ENCODE measurements at regions not wholly inside any gene's neighbourhood (a gene's known extent, or its start where the extent isn't known, plus 50 kb on each side); places are given as distances from the start of the nearest gene placed in this dataset.

- Histone ChIP-seq H3K4me3 (replicated peaks in 1 of 2; ENCODE audit: low read depth in 1 of 2, low read length in 2 of 2) (no peak overlapping the region), H2AFZ (ENCODE audit: low read depth, low read length, poor library complexity, severe bottlenecking) (no peak overlapping the region), H3K9me2 (ENCODE audit: insufficient read depth) (no peaks in the 10 kb centered on the region), H3K36me3 (ENCODE audit: control insufficient read depth in 1 of 2, insufficient read depth in 2 of 2, low read length in 2 of 2) (no peaks in the 10 kb centered on the region), H3K9ac (ENCODE audit: low read length) (no peak overlapping the region), H3K4me1 (ENCODE audit: control insufficient read depth in 1 of 2, insufficient read depth in 2 of 2, low read length in 2 of 2) (no peaks in the 10 kb centered on the region), H3K27me3 (ENCODE audit: insufficient read depth, low read length) (no peaks in the 10 kb centered on the region), H3K9me3 (ENCODE audit: control insufficient read depth in 1 of 2, insufficient read depth in 1 of 2, low read depth in 1 of 2, low read length in 2 of 2) (peaks cover 0 to 13% of the 10 kb centered on the region in 2 experiments; a peak in 1 of 4 replicates), H3K4me2 (ENCODE audit: low read length) (no peak overlapping the region), H3K27ac (ENCODE audit: low read depth, low read length) (no peak overlapping the region), H3K79me2 (ENCODE audit: insufficient read depth, low read length) (no peaks in the 10 kb centered on the region), H4K20me1 (ENCODE audit: insufficient read depth) (no peaks in the 10 kb centered on the region)
- DNase-seq (ENCODE audit: low read depth, low spot score) (no peak), ATAC-seq (no peak)
- intact Hi-C loops (cut with micrococcal nuclease): no loop called here
- no peak for TF ChIP-seq ZNF274 (IDR thresholded peaks at IDR 0.05; ENCODE audit: low read depth, low read length)
- no peak for TF ChIP-seq CEBPB (IDR thresholded peaks at IDR 0.05; ENCODE audit: low read depth)
- TF ChIP-seq EZH2 (IDR thresholded peaks at IDR 0.05): no peak
- no peak for TF ChIP-seq SP1 (IDR thresholded peaks at IDR 0.05; ENCODE audit: low read depth)
- TF ChIP-seq POLR2AphosphoS5 (IDR thresholded peaks at IDR 0.05; ENCODE audit: low read depth, low read length): no peak
- TF ChIP-seq EGR1 (IDR thresholded peaks at IDR 0.05; ENCODE audit: low read depth): no peak
- TF ChIP-seq RAD21 (IDR thresholded peaks at IDR 0.05; ENCODE audit: low read depth): no peak
- TF ChIP-seq SRF (IDR thresholded peaks at IDR 0.05; ENCODE audit: low read depth): no peak
- no peak for TF ChIP-seq EZH2phosphoT487 (IDR thresholded peaks at IDR 0.05; ENCODE audit: borderline replicate concordance)
- no peak for TF ChIP-seq TCF7L2 (IDR thresholded peaks at IDR 0.05; ENCODE audit: borderline replicate concordance, extremely low read depth, insufficient read depth, insufficient read length)
- no peak for TF ChIP-seq REST (IDR thresholded peaks at IDR 0.05; ENCODE audit: low read depth)
- no peak for TF ChIP-seq JUND (IDR thresholded peaks at IDR 0.05)
- no peak for TF ChIP-seq POLR2A (IDR thresholded peaks at IDR 0.05; ENCODE audit: borderline replicate concordance, extremely low read depth, insufficient read depth, insufficient read length)
- CTCF ChIA-PET: no interaction called here
- BruUV-seq (replicated peaks): no TSS peak
- POLR2A ChIA-PET: no interaction called here
- RAD21 ChIA-PET (ENCODE audit: low non-redundant PET in 1 of 2, low total read pairs in 2 of 2, uncharacterized antibody in 2 of 2, unreplicated experiment in 2 of 2): no interaction called here
Observed at GRCh38 chr15:93656041-93656440, 567.0 kb upstream of the RGMA start.
